ENCODE measurements at regions not wholly inside any gene's neighbourhood (a gene's known extent, or its start where the extent isn't known, plus 50 kb on each side); places are given as distances from the start of the nearest gene placed in this dataset.

DNA sequence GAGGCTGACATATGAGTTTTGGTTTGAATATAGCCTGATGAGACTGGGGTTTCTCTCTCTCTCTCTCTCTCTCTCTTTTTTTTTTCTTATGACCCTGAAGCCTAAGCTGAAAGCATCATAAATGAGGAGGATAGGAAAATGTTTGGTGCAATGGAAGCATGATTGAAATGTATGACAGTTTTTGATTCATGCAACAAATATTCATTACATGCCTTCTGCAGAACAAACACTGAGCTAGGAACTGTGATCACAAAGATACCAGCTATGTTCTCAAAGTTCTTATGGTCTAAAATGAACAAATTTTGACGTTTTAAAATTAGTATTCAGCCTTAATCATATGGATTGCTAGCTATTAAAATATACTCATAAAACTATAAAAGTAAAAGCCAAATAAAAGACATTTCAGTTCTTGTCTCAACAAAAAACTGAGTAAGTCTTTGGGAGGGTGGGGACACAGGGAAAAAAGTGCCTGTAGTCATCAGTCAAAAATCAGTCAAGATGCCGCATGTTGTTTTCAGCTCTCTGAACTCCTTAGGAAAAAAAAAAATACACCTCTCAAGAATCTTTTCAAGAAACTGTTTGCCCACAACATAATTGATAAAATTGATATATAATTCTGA lies 57.2 kb downstream of the NKX6-1 start:
- DNase-seq: no peak

DNA sequence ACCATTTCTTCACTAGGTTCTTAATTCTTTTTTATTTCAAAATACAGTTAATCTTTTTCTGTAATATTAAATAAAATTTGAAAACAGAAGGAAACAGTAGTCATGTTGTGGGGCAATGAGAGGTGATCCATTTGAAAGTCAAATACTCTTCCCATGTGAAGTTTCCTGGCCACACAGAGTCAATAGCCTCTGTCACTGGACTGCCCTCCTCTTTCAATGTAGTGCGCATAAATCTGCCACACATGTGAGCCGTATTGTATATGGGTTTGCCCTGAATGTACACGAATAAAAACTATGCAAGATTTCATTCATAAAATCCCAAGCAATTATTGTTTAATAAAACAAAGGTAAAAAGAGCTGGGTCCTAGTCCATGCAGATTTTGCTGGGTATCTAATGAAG lies 59.1 kb downstream of the NKX6-1 start:
- no peak for DNase-seq

DNA sequence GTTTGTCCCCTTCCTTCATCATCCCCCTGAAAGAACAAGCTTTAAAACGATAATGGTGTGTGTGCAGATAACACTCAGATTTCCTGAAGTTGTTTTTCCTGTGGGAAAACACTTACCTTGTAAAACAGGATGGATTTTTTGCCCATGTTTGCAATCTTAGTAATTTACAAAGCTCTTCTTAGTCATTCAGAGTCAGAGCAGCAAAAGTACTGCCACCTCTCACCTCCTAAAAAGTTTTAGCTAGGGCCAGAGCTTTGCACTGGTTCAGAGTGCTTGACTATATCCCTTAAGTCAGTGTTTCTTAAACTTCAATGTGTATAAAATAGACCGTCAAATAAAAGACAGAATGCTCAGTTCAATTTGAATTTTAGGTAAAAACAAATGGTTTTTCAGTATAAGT lies 62.3 kb downstream of the NKX6-1 start:
- DNase-seq: no peak

DNA sequence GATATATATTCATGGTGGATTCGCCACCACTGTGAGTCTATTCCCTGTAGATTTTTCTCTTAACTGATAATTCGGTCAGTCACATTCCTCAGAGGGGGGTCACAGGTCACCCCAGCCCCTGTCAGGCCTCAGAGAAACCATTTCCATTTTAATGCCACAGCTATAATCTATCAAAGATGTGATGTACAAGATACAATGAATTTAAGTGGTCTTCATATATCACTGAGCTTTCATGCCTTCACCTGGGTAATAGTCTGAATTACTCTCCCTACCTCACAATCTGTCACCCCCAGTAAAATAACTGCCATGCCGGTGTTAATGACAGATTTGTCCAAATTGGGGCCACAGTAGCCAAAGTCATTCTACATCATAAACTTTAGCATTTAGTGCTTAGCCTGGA lies 64.7 kb downstream of the NKX6-1 start:
- no peak for DNase-seq

DNA sequence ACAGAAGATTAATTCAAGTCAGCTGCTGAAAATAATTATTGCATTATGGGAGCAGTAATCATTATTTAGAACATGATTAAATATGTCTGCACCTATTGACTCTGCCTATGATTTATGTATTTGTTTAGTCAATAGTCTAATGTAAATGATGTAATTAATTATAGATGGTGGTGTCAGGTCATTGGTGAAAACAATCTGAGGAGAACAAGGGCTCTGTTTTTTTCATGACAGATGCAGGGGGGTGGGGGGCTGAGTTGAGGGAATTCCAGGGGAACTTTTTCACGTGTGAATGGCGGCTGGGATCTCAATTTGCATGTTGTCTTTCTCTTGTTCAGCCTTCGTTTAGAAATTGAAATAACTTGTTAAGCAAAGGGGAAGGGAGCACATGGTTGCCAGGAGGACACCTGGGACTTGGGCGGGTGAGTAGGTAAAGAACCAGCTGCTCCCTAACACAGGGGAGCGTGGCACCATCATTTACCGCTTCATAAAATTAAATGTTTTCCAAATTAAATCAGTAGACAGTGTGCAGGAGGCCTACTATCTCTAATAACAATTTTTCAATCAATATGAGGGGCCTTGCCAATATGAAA lies 65.4 kb downstream of the NKX6-1 start:
- DNase-seq: no peak

DNA sequence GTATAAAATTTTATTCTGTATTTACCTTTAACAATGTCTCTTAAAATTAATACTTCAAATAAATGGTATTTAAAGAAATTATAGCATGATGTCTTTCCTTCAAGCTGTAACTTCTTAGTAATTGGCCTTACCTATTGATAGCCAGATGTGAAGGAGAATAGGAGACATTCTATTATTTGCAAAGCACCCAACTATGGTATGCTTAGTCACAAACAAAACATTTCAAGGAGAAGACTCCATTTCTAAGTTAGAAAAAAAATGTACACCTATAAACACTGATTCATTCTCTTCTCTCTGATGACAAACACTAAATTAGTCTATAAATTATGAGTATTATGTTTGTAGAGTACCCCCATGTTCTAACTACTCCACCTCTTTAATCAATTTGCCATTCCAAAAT lies 66.4 kb downstream of the NKX6-1 start:
- DNase-seq: no peak

DNA sequence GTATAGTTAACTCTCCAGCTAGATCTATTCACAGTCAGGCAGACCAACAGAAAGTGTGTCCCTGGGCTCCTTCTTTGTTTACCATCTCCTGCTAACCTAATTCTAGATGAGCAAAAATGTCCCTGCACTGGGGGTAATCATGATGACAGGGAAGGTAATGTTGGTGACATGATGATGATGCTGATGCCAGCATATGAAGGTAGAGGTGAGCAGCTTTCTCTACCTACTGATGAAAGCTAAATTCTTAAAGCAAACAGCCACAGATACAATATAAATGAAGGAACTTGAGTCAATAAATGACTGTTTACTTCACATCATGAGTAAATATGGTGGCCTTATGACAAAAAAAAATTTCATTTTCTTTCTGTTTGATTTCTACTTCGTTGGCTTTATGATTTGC lies 78.5 kb downstream of the NKX6-1 start:
- DNase-seq: no peak

DNA sequence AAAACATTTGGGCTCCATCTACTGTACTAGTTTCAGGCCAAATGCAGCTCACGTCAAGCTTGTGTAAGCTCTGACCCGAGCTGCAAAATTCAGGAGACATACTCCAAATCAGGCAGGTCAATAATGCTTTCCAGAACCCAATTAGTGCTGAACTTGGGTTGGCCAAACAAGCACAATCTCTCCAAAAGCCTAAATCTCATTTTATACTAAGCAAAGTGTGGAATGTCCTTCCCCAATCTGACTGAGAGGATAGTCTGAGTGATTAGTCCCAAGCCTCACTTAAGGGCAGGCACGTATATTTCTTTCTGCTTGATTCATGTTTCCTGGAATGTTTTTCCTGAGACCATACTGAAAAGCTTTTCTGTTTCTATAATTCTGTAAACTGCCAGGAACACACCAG lies 79.9 kb downstream of the NKX6-1 start:
- no peak for DNase-seq

DNA sequence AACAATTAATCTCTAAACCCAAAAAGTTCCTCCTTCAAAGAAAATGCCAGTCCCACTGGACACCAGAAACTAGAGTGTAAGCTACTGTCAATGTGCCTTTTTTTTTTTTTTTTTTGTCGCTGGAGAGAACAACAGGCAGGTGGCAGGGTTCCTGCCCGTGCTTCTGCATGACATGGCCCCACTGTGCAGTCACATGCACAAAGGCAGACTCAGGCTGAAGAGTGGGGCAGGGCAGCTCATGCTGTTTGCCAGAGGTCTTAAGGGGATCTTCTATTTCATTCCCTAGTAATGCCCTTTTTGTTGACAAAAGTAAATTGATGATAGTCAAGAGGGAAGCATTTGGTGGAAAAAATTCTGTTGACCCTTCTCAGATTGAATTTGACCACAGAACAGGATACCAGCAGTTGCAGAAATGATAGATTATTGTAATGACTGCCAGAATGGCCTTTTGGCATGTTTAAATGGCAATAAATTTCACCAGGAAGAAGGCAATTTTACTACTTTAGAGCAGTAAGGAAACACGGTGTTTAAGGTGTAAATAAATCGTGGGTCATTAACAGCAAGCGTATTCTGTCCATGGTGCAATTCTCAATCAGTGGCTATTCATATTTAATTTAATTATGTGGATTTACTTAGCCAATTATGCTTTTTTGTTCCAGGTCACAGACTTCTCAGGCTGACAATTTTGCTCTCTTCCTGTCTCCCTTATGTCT lies 80.9 kb downstream of the NKX6-1 start:
- DNase-seq: no peak

DNA sequence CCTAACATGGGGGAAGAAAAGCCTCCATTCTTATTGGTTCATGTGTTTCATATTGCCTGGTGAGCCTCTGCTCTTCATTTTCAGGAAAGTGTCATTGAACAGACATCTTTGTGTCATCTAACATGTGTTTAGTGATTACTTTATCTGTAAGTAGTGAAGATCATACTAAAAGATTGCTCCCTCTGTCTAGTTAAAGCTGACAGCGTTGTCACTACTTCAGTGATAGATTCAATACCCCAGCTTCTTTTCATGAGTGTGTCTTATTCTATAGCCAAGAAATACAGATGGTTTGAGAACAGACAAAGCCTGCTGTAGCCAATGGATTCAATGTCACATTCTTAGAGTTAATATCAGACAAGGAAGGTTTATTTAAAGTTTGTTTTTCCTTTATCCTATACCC lies 85.1 kb downstream of the NKX6-1 start:
- DNase-seq: no peak

DNA sequence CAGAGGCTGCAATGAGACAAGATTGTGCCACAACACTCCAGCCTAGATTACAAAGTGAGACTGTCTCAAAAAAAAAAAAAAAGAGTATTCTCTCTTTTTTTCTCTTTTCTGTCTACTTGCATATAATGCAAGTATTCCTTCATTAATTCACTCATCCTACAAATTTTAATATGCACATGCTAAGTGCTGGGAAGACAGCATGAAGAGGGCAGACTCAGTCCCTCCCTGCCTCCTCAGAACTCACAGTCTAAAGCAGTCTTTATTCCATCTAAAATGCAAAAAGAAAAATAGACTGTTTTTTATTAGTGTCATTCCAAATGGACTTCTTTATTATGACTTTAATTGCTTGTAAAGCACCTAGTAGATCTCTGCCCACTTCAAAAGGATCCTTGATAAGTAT lies 85.6 kb downstream of the NKX6-1 start:
- no peak for DNase-seq

DNA sequence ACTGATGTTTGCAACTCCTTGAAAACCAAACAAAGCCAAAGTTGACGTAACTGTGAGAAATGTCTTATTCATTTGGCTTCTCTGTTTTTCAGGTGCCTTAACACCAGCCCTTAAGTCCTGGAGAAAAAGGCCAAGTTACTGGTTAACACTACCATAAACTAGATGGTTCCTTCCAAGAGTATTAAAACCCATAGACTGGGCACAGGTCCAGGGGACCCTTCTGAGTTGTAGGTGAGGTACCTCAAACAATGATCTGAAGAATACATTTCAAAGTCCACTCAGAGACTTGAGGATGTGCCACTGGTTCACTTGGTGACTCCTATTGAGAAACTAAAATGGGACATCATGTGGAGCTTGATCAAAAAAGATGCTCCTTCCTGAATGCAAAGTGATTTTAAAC lies 87.0 kb downstream of the NKX6-1 start:
- no peak for DNase-seq

DNA sequence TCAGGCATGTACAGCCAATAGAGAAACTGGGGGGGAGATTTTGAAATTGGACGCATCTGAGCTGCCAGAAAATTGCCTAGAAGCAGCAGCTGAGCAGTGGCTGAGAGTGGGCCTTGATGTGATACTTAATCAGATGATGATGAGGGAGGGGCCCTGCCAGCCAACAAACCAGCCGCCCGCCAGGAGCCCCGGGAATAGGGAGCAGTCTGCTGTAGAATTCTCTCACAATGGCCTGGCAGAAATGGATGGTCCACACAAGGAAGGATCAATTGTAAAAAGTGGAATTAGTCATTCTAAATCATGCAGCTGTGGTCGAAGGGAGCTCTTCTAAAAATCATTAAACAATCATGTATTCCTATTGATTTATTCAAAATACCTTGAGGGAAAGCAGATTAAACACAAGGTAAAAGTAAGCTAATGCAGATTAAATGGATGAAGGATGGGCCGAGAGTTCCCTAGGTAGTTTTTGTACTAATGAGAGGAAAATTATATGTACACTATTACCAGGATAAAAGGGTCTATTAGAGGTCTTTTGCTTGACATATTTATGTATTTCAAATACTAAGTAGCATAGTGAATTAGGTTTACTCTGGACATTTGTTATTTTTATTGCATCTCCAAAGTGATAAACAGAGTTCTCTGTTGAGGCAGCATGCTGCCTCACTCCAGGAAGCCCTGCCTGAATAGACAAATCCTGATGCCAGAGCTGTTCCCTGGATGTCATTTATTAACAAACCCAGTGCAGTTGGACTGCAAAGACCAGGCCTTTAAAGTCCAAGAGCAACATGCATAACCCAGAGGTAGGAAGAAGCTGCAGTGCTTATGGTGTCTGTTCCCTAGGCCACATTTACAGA lies 91.3 kb downstream of the NKX6-1 start:
- no peak for DNase-seq

DNA sequence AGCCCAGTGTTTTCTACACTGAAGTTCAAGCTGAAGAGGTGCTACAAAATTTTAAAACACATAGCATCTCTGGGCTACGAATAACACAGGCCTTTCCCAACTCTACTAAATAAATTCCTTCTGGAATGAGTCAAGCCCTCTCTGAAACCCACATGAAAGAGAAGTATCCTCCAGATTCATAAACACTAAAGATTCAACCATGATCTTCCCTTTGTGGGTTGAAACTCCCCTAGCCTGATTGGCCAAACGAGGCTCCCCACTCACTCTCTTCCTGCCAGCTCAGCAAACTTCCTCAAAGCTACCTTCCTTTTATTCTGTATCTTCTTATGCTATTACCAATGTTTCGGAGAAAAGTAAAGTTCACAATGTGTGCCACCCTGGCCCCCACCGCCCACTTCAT lies 95.4 kb downstream of the NKX6-1 start:
- no peak for DNase-seq

DNA sequence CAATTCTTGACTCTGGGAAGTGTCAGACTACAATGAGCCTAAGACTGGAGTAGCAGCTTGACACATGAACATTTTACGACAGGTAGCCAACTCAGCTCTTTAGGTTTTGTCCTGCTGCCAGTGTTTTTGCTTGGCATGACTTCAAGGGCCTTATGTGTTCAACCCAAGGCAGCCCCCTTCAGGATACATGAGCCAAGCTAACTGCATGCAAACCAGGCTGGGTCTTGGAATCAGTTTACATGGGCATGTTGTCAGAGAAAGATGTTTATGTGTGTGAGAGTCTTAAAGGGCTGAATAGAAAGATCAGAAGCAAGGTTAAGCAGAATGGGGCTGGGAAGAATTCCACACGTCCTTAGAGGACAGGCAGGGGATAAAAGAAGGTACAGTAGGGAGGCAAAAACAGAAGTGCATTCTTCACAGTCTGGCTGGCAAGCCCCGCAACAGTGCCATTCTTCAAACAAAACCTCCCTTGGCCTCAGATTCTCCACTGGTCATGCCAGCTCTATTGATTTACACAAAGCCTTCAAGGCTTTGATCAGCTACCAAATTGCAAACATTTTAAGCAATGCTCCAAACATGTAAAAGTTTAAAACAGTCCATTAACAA lies 97.3 kb downstream of the NKX6-1 start:
- no peak for DNase-seq

DNA sequence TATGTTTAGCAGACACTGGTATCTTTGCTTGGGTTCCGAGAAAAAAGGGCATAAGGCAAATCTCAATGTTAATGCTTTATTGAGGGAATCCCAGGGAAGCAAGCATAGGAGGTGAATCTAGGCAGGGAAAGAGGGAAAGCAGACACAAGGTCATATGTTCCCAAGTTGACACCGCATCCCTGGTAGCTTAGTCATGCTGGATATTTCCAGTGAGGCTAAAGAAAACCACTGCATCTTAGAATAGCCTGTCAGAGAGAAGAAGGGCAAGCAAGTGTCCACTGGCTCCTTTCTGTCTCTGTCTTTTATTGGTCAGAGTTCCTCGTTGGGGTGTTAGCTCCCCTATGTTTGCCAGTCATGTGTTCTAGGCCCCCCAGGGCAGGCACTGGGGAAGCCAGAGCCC lies 104.7 kb downstream of the NKX6-1 start:
- no peak for DNase-seq

DNA sequence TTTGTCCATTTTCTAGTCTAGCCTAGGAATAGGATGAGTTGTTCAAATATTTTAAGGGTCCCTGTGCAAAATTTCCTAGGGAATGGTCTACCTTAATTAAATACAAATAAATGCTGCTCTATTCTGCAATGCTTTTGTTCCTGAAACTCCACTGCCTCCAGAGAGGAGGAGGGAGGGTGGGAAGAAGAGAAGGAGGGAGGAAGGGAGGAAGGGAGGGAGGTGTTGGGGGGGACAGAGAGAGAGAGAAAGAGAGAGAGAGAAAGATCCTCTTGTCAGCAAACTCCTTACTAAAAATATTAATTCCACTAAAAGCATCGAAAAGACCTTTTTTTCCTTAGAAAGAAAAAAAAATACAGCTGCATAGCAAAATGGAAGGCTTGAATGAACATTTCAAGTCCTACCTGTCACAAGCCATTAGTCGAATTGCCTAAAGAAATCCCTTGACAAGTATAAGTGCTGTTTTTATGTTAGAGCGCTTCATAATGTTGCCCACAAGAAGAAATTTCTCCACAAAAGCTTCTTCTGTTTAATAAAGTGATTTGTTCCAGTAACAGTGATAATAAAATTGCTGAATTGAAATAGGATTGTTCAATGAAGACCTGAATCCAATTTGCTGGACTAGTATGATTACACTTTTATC lies 106.0 kb downstream of the NKX6-1 start:
- no peak for DNase-seq

DNA sequence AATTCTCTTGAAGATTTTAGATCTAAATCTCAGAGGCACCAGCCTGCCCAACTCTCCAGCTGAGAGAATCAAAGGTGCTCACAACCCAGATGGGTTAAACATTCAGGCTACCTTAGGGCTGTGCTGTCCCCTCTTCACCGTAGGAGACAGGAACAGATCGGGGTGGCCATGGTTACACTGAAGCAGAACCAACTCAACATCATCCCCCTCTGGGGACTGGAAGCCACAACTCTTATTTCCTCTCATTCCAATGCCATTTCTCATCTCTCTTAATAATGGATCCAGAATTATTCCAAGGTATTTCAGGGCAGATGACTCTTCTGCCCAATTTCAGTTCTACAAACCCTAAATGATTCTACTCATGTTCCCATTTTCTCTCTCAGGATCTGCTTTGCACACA lies 109.7 kb downstream of the NKX6-1 start:
- DNase-seq: peak; percentile 14

DNA sequence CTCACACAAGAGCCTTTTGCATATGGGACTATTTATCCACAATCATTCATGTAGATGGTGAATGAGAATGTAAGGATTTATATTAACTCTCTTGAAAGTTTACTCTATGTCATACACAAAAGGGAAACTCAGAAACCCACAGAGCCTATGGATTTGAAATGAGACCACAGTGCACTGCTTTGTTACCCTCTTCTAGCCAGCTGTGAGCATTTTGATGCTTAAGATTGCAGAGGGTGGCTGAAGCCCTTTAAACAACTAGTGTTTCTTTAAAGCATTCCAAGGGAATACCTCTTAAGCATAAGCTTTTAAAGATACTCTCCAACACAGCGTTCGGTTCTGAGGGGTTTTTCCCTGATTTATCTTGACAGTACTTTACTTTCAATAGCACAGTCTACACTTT lies 113.9 kb downstream of the NKX6-1 start:
- no peak for DNase-seq

DNA sequence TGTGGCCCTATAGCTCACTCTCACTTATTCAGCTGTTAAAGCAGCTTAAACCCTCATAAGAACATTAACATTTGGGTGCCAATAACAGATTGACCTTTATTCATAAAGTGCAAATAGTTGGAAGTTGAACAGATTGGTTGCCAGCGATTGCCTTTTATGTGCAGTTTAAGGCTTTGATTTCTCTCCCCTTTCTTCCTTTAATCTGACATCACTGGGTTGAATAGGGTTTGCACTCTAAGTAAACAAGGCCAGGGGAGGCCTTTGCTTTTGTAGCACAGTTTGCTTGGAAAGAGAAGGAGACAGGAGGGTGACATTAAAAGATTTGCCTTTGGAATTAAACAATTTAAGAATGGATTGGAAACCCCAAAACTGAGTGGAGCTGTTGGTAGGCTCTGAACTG lies 114.3 kb downstream of the NKX6-1 start:
- no peak for DNase-seq

DNA sequence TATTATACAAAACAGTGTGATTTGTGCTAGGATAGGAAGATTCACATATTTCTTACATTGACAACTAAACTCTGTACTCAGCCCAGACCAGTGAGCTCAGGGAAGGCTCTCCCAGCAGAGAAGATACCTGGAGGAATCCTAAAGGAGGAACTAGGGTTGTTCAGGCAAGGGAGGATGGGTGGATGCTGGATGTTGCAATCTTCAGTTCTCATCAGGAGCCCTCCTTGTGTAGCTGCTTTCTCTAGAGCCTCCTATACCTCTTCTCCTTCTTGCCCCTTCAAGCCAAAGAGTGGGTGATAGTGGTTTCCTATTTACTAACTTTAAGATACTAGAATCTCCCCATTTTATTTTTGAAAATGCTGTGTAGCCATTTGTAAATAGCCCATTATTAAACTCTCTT lies 117.3 kb downstream of the NKX6-1 start:
- no peak for DNase-seq

DNA sequence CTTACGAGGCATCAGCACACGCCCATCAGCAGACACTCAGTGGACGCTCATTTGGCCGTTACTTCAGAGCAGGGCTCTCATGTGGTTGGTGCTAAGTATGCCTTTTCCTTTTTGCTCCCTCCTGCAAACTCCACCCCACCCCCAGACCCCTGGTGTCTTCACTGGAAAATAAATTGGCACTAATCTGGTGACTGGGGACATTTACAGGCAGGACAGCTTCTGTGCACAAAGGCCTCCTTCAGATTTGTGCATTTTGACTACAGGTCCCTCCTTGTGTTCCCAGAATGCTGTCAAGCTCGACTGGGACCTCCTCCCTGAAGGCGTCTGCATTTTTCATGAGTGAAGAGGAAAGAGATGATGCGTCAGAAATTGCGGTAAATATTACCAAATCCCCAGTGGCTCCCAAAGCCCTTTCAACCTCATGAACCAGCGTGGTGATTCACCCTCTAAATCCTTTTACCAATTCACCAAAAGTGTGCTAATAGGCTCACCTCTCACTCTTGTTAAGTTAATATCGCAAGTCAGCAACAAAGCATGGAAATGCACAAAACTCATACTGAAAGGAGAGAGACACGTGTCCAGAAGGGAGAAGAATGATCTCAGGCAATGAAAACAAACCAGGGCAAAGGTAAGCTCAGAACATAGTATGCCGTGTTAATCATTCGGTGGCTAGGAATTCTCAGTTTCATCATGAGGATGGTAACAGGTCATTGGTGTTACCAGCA lies 119.0 kb downstream of the NKX6-1 start:
- peak; percentile 18 for DNase-seq

Measured in GOT3 (cell line).